Right renal cortex interstitium (tissue), 3 donors: ENCODE measurements at regions not wholly inside any gene's neighbourhood (a gene's known extent, or its start where the extent isn't known, plus 50 kb on each side); places are given as distances from the start of the nearest gene placed in this dataset.
"Not testable (repeated sequence)": the region's sequence is repeated elsewhere in the genome, so short reads cannot be mapped to it uniquely, and the experiment has no call there.

Experiments used
- DNase-seq, 3 donors: peaks; one replicate each; pipeline ENCODE4 v3.0.0-alpha.2; 2013; ENCODE audit warnings: low read depth in 3 of 3, low spot score in 2 of 3

- DNase-seq, result no peak
These were observed 277.6 kb downstream of the TMEM38B start for GRCh38 chr9:105971986-105972385.

- DNase-seq, result no peak
These were observed 278.3 kb downstream of the TMEM38B start for GRCh38 chr9:105972466-105973204.

- no peak for DNase-seq
These were observed 279.6 kb downstream of the TMEM38B start for GRCh38 chr9:105973951-105974351.

GRCh38 chr9:105975886-105976645 is 281.7 kb downstream of the TMEM38B start:
- no peak for DNase-seq

GRCh38 chr9:105978336-105978735 is 284.0 kb downstream of the TMEM38B start:
- no peak for DNase-seq

GRCh38 chr9:105978826-105979225 is 284.5 kb downstream of the TMEM38B start:
- DNase-seq, result no peak

- DNase-seq, result no peak
These were observed 284.9 kb downstream of the TMEM38B start for GRCh38 chr9:105979290-105979689.

- no peak for DNase-seq
These were observed 290.4 kb downstream of the TMEM38B start for GRCh38 chr9:105984714-105985113.

GRCh38 chr9:105993116-105993854 is 298.9 kb downstream of the TMEM38B start:
- no peak for DNase-seq

- no peak for DNase-seq
These were observed 299.8 kb downstream of the TMEM38B start for GRCh38 chr9:105993921-105994715.

GRCh38 chr9:105994970-105995369 is 300.6 kb downstream of the TMEM38B start:
- DNase-seq, result no peak

GRCh38 chr9:106017198-106017740 is 322.9 kb downstream of the TMEM38B start:
- no peak for DNase-seq

- no peak for DNase-seq
These were observed 324.8 kb downstream of the TMEM38B start for GRCh38 chr9:106019039-106019680.

- no peak for DNase-seq
These were observed 325.4 kb downstream of the TMEM38B start for GRCh38 chr9:106019702-106020101.

- no peak for DNase-seq
These were observed 325.8 kb downstream of the TMEM38B start for GRCh38 chr9:106020186-106020585.

GRCh38 chr9:106023455-106023854 is 329.1 kb downstream of the TMEM38B start:
- DNase-seq, result no peak

- no peak for DNase-seq
These were observed 331.1 kb downstream of the TMEM38B start for GRCh38 chr9:106025453-106025852.

- not testable (repeated sequence) for DNase-seq
These were observed 335.8 kb downstream of the TMEM38B start for GRCh38 chr9:106030146-106030545.

GRCh38 chr9:106032978-106033377 is 338.6 kb downstream of the TMEM38B start:
- DNase-seq, result no peak

GRCh38 chr9:106035806-106036205 is 341.5 kb downstream of the TMEM38B start:
- DNase-seq, result no peak
